ENCODE measurements at regions not wholly inside any gene's neighbourhood (a gene's known extent, or its start where the extent isn't known, plus 50 kb on each side); places are given as distances from the start of the nearest gene placed in this dataset.
"Not testable (repeated sequence)": the region's sequence is repeated elsewhere in the genome, so short reads cannot be mapped to it uniquely, and the experiment has no call there.

GRCh38 chr9:113685636-113686035, 190.5 kb upstream of the ZNF618 start:
- WGBS (ENCODE audit: insufficient coverage): 100% methylated on average over 2 of the region's 6 CpGs
- POLR2A ChIA-PET; H3K9me3 ChIP-seq (ENCODE audit: control extremely low read depth in 1 of 5, control insufficient read depth in 4 of 5, insufficient read depth in 2 of 5, low read depth in 1 of 5, low read length in 4 of 5); H3K4me3 ChIP-seq (ENCODE audit: control insufficient read depth in 1 of 7, extremely low read depth in 1 of 7, insufficient read depth in 4 of 7, low read depth in 2 of 7, low read length in 6 of 7); H3K36me3 ChIP-seq (ENCODE audit: control insufficient read depth in 4 of 4, insufficient read depth in 4 of 4, low read length in 3 of 4); H3K27ac ChIP-seq (ENCODE audit: insufficient read depth in 1 of 2, low read depth in 1 of 2, low read length in 2 of 2, poor library complexity in 1 of 2, severe bottlenecking in 2 of 2); CTCF ChIA-PET: not testable (repeated sequence)
- Histone ChIP-seq H3K4me1 (ENCODE audit: control extremely low read depth in 1 of 4, control insufficient read depth in 4 of 4, insufficient read depth in 4 of 4, low read length in 3 of 4) (peaks cover 2 to 10% (median 8%) of the 10 kb centered on the region in 4 experiments), H3K27me3 (replicated peaks in 2 of 5; ENCODE audit: control insufficient read depth in 4 of 5, insufficient read depth in 5 of 5, low read length in 4 of 5) (peaks cover 0 to 29% (median 10%) of the 10 kb centered on the region in 5 experiments)
- DNase-seq: peak in 2 of 3 donors; percentile 23 to 52

GRCh38 chr9:113687107-113687679, 188.9 kb upstream of the ZNF618 start:
- POLR2A ChIA-PET: no interaction called here
- CTCF ChIA-PET: no interaction called here
- WGBS (ENCODE audit: insufficient coverage): 1% methylated on average over 4 of the region's 4 CpGs
- no peak overlapping the region for H3K27ac ChIP-seq (ENCODE audit: insufficient read depth in 1 of 2, low read depth in 1 of 2, low read length in 2 of 2, poor library complexity in 1 of 2, severe bottlenecking in 2 of 2)
- DNase-seq: no peak
- peaks cover 0 to 2% (median 0%) of the 10 kb centered on the region in 5 experiments for H3K9me3 ChIP-seq (ENCODE audit: control extremely low read depth in 1 of 5, control insufficient read depth in 4 of 5, insufficient read depth in 2 of 5, low read depth in 1 of 5, low read length in 4 of 5)
- H3K4me1 ChIP-seq (ENCODE audit: control extremely low read depth in 1 of 4, control insufficient read depth in 4 of 4, insufficient read depth in 4 of 4, low read length in 3 of 4): peaks cover 2 to 10% (median 8%) of the 10 kb centered on the region in 4 experiments
- no peaks in the 10 kb centered on the region for H3K36me3 ChIP-seq (ENCODE audit: control insufficient read depth in 4 of 4, insufficient read depth in 4 of 4, low read length in 3 of 4)
- H3K27me3 ChIP-seq (replicated peaks in 2 of 5; ENCODE audit: control insufficient read depth in 4 of 5, insufficient read depth in 5 of 5, low read length in 4 of 5): peaks cover 0 to 29% (median 10%) of the 10 kb centered on the region in 5 experiments
- H3K4me3 ChIP-seq (ENCODE audit: control insufficient read depth in 1 of 7, extremely low read depth in 1 of 7, insufficient read depth in 4 of 7, low read depth in 2 of 7, low read length in 6 of 7): peak overlapping the region in 3 of 7 experiments; percentile 40 to 56 (median 43)

- Histone ChIP-seq H3K4me3 (ENCODE audit: control insufficient read depth in 1 of 7, extremely low read depth in 1 of 7, insufficient read depth in 4 of 7, low read depth in 2 of 7, low read length in 6 of 7) (peak overlapping the region in 3 of 7 experiments; percentile 40 to 56 (median 43)), H3K27me3 (replicated peaks in 2 of 5; ENCODE audit: control insufficient read depth in 4 of 5, insufficient read depth in 5 of 5, low read length in 4 of 5) (peaks cover 0 to 29% (median 10%) of the 10 kb centered on the region in 5 experiments), H3K4me1 (ENCODE audit: control extremely low read depth in 1 of 4, control insufficient read depth in 4 of 4, insufficient read depth in 4 of 4, low read length in 3 of 4) (peaks cover 2 to 10% (median 8%) of the 10 kb centered on the region in 4 experiments), H3K27ac (ENCODE audit: insufficient read depth in 1 of 2, low read depth in 1 of 2, low read length in 2 of 2, poor library complexity in 1 of 2, severe bottlenecking in 2 of 2) (no peak overlapping the region), H3K9me3 (ENCODE audit: control extremely low read depth in 1 of 5, control insufficient read depth in 4 of 5, insufficient read depth in 2 of 5, low read depth in 1 of 5, low read length in 4 of 5) (peaks cover 0 to 2% (median 0%) of the 10 kb centered on the region in 5 experiments), H3K36me3 (ENCODE audit: control insufficient read depth in 4 of 4, insufficient read depth in 4 of 4, low read length in 3 of 4) (no peaks in the 10 kb centered on the region)
- ChIA-PET CTCF (interaction anchor here (1.0 to 1.8 kb wide), 2 partner anchors 11 to 12 kb away, joined by 3 to 7 read pairs; no protein-coding TSS in a partner anchor), POLR2A (no interaction called here)
- 10% methylated on average over 25 of the region's 40 CpGs for WGBS (ENCODE audit: insufficient coverage)
- DNase-seq: peak in 2 of 3 donors; percentile 76 to 78
Measured at GRCh38 chr9:113687680-113688371, 188.3 kb upstream of the ZNF618 start.

- Histone ChIP-seq H3K4me3 (ENCODE audit: control insufficient read depth in 1 of 7, extremely low read depth in 1 of 7, insufficient read depth in 4 of 7, low read depth in 2 of 7, low read length in 6 of 7) (no peak overlapping the region), H3K27ac (ENCODE audit: insufficient read depth in 1 of 2, low read depth in 1 of 2, low read length in 2 of 2, poor library complexity in 1 of 2, severe bottlenecking in 2 of 2) (no peak overlapping the region), H3K27me3 (replicated peaks in 2 of 5; ENCODE audit: control insufficient read depth in 4 of 5, insufficient read depth in 5 of 5, low read length in 4 of 5) (peaks cover 0 to 29% (median 10%) of the 10 kb centered on the region in 5 experiments), H3K9me3 (ENCODE audit: control extremely low read depth in 1 of 5, control insufficient read depth in 4 of 5, insufficient read depth in 2 of 5, low read depth in 1 of 5, low read length in 4 of 5) (peaks cover 0 to 2% (median 0%) of the 10 kb centered on the region in 5 experiments), H3K36me3 (ENCODE audit: control insufficient read depth in 4 of 4, insufficient read depth in 4 of 4, low read length in 3 of 4) (no peaks in the 10 kb centered on the region), H3K4me1 (ENCODE audit: control extremely low read depth in 1 of 4, control insufficient read depth in 4 of 4, insufficient read depth in 4 of 4, low read length in 3 of 4) (peaks cover 2 to 10% (median 8%) of the 10 kb centered on the region in 4 experiments)
- DNase-seq: no peak
- 64% methylated on average over 10 of the region's 11 CpGs for WGBS (ENCODE audit: insufficient coverage)
- ChIA-PET POLR2A (no interaction called here), CTCF (no interaction called here)
Measured at GRCh38 chr9:113690055-113690740, 185.9 kb upstream of the ZNF618 start.

DNA sequence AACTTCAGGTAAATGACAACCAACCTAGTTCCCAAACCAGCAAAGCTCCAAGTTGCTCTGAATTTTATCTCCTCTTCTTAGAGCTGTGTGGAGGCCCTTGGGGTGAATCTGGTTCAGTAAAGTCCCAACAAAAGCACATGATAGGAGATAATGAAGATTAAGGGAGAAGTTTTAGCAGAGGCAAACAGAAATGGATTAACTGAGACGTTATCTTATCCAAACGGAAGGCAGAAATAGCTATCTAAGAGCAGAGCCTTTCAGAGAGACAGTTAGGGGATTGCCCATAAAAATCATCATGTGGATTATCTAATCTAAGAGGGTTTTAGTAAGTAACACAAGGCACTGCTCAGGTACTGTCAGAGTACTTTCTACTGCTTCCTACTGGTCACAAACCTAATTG, 183.9 kb upstream of the ZNF618 start:
- Histone ChIP-seq H3K36me3 (ENCODE audit: control insufficient read depth in 4 of 4, insufficient read depth in 4 of 4, low read length in 3 of 4) (no peaks in the 10 kb centered on the region), H3K4me3 (ENCODE audit: control insufficient read depth in 1 of 7, extremely low read depth in 1 of 7, insufficient read depth in 4 of 7, low read depth in 2 of 7, low read length in 6 of 7) (no peak overlapping the region), H3K27ac (ENCODE audit: insufficient read depth in 1 of 2, low read depth in 1 of 2, low read length in 2 of 2, poor library complexity in 1 of 2, severe bottlenecking in 2 of 2) (no peak overlapping the region), H3K9me3 (ENCODE audit: control extremely low read depth in 1 of 5, control insufficient read depth in 4 of 5, insufficient read depth in 2 of 5, low read depth in 1 of 5, low read length in 4 of 5) (peaks cover 0 to 4% (median 0%) of the 10 kb centered on the region in 5 experiments), H3K27me3 (replicated peaks in 2 of 5; ENCODE audit: control insufficient read depth in 4 of 5, insufficient read depth in 5 of 5, low read length in 4 of 5) (peaks cover 0 to 16% (median 10%) of the 10 kb centered on the region in 5 experiments), H3K4me1 (ENCODE audit: control extremely low read depth in 1 of 4, control insufficient read depth in 4 of 4, insufficient read depth in 4 of 4, low read length in 3 of 4) (peaks cover 2 to 10% (median 8%) of the 10 kb centered on the region in 4 experiments)
- CTCF ChIA-PET: no interaction called here
- WGBS (ENCODE audit: insufficient coverage): 94% methylated on average over 2 of the region's 2 CpGs
- no peak for DNase-seq
- POLR2A ChIA-PET: no interaction called here

DNA sequence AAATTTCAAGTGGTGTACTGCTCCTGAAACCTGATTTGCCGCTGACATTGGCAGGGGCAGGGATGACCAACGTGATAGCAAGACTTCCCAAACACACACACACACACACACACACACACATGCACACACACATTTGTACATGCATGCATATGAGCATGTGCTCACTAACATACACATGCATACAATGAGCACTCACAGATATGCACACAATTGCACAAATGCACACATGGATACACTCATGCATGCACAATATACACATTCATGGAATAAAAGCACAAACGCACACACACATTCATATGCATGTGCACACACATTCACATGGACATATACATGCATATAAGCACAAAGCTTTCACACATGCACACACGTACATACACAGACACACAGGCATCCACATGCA, 181.2 kb upstream of the ZNF618 start:
- ChIA-PET CTCF (interaction anchor here (1.1 to 2.3 kb wide), 3 partner anchors 10 to 18 kb away, joined by 3 to 5 read pairs (median 3); no protein-coding TSS in a partner anchor), POLR2A (no interaction called here)

More for the DNA sequence above, 181.2 kb upstream of the ZNF618 start:
- Histone ChIP-seq H3K4me3 (ENCODE audit: control insufficient read depth in 1 of 7, extremely low read depth in 1 of 7, insufficient read depth in 4 of 7, low read depth in 2 of 7, low read length in 6 of 7) (no peak overlapping the region), H3K36me3 (ENCODE audit: control insufficient read depth in 4 of 4, insufficient read depth in 4 of 4, low read length in 3 of 4) (no peaks in the 10 kb centered on the region), H3K4me1 (ENCODE audit: control extremely low read depth in 1 of 4, control insufficient read depth in 4 of 4, insufficient read depth in 4 of 4, low read length in 3 of 4) (peaks cover 0 to 4% (median 0%) of the 10 kb centered on the region in 4 experiments), H3K27ac (ENCODE audit: insufficient read depth in 1 of 2, low read depth in 1 of 2, low read length in 2 of 2, poor library complexity in 1 of 2, severe bottlenecking in 2 of 2) (no peak overlapping the region), H3K9me3 (ENCODE audit: control extremely low read depth in 1 of 5, control insufficient read depth in 4 of 5, insufficient read depth in 2 of 5, low read depth in 1 of 5, low read length in 4 of 5) (peaks cover 0 to 4% (median 0%) of the 10 kb centered on the region in 5 experiments), H3K27me3 (replicated peaks in 2 of 5; ENCODE audit: control insufficient read depth in 4 of 5, insufficient read depth in 5 of 5, low read length in 4 of 5) (peaks cover 0 to 2% (median 0%) of the 10 kb centered on the region in 5 experiments)
- 90% methylated on average over 2 of the region's 4 CpGs for WGBS (ENCODE audit: insufficient coverage)
- DNase-seq: no peak

All from common myeloid progenitor, CD34-positive (primary cell).